ENCODE measurements at regions not wholly inside any gene's neighbourhood (a gene's known extent, or its start where the extent isn't known, plus 50 kb on each side); places are given as distances from the start of the nearest gene placed in this dataset.

DNA sequence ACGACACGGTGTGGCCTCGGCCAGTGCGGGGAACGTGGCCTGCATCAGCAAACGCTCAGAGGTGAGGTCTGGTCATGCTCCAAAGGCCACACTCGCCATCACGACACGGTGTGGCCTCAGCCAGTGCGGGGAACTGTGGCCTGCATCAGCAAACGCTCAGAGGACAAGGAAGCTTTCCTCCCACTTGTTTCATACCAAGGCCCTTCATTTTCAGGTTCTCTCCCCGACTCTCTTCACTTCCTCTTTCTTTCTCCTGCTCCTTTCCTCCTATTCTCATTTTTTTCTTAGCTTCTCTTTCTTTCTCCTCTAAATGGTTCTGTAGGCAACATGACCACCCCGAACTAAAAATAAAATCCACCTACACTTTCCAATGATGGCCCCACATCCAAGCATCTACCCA lies 384.4 kb upstream of the SHH start:
- ATAC-seq (no peak), DNase-seq (ENCODE audit: low spot score) (no peak)
- TF ChIP-seq, protein P1, sequence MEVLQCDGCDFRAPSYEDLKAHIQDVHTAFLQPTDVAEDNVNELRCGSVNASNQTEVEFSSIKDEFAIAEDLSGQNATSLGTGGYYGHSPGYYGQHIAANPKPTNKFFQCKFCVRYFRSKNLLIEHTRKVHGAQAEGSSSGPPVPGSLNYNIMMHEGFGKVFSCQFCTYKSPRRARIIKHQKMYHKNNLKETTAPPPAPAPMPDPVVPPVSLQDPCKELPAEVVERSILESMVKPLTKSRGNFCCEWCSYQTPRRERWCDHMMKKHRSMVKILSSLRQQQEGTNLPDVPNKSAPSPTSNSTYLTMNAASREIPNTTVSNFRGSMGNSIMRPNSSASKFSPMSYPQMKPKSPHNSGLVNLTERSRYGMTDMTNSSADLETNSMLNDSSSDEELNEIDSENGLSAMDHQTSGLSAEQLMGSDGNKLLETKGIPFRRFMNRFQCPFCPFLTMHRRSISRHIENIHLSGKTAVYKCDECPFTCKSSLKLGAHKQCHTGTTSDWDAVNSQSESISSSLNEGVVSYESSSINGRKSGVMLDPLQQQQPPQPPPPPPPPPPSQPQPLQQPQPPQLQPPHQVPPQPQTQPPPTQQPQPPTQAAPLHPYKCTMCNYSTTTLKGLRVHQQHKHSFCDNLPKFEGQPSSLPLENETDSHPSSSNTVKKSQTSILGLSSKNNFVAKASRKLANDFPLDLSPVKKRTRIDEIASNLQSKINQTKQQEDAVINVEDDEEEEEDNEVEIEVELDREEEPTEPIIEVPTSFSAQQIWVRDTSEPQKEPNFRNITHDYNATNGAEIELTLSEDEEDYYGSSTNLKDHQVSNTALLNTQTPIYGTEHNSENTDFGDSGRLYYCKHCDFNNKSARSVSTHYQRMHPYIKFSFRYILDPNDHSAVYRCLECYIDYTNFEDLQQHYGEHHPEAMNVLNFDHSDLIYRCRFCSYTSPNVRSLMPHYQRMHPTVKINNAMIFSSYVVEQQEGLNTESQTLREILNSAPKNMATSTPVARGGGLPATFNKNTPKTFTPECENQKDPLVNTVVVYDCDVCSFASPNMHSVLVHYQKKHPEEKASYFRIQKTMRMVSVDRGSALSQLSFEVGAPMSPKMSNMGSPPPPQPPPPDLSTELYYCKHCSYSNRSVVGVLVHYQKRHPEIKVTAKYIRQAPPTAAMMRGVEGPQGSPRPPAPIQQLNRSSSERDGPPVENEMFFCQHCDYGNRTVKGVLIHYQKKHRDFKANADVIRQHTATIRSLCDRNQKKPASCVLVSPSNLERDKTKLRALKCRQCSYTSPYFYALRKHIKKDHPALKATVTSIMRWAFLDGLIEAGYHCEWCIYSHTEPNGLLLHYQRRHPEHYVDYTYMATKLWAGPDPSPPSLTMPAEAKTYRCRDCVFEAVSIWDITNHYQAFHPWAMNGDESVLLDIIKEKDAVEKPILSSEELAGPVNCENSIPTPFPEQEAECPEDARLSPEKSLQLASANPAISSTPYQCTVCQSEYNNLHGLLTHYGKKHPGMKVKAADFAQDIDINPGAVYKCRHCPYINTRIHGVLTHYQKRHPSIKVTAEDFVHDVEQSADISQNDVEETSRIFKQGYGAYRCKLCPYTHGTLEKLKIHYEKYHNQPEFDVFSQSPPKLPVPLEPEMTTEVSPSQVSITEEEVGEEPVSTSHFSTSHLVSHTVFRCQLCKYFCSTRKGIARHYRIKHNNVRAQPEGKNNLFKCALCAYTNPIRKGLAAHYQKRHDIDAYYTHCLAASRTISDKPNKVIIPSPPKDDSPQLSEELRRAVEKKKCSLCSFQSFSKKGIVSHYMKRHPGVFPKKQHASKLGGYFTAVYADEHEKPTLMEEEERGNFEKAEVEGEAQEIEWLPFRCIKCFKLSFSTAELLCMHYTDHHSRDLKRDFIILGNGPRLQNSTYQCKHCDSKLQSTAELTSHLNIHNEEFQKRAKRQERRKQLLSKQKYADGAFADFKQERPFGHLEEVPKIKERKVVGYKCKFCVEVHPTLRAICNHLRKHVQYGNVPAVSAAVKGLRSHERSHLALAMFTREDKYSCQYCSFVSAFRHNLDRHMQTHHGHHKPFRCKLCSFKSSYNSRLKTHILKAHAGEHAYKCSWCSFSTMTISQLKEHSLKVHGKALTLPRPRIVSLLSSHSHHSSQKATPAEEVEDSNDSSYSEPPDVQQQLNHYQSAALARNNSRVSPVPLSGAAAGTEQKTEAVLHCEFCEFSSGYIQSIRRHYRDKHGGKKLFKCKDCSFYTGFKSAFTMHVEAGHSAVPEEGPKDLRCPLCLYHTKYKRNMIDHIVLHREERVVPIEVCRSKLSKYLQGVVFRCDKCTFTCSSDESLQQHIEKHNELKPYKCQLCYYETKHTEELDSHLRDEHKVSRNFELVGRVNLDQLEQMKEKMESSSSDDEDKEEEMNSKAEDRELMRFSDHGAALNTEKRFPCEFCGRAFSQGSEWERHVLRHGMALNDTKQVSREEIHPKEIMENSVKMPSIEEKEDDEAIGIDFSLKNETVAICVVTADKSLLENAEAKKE (CRISPR knock-in tag; IDR thresholded peaks at IDR 0.05) = no peak
- no peak for TF ChIP-seq POLR2AphosphoS5 (IDR thresholded peaks at IDR 0.05; ENCODE audit: low read depth)
- H3K27me3 Mint-ChIP-seq (ENCODE audit: insufficient read depth, low read depth, poor library complexity) = peaks cover 5% of the 10 kb centered on the region
- H3F3A ChIP-seq (replicated peaks; ENCODE audit: low read depth) = no peaks in the 10 kb centered on the region
- no peaks in the 10 kb centered on the region for H3K27me3 ChIP-seq (ENCODE audit: insufficient read depth)
- H3K9me3 Mint-ChIP-seq = peaks cover 2% of the 10 kb centered on the region; the same call in 1 of the 3 replicates
- H3K36me3 Mint-ChIP-seq (ENCODE audit: low read depth) = no peaks in the 10 kb centered on the region; the same call in 2 of the 3 replicates
- H3K27ac Mint-ChIP-seq = no peak overlapping the region
- no peak overlapping the region for H2AFZ ChIP-seq
- no peak overlapping the region for H3K4me2 ChIP-seq
- H3K9me2 ChIP-seq (ENCODE audit: insufficient read depth) = no peaks in the 10 kb centered on the region
- H3K27ac ChIP-seq (ENCODE audit: low read depth) = no peak overlapping the region
- no peaks in the 10 kb centered on the region for H3K79me2 ChIP-seq (replicated peaks; ENCODE audit: insufficient read depth)
- H3K4me3 Mint-ChIP-seq = no peak overlapping the region
- no peaks in the 10 kb centered on the region; the same call in 2 of the 3 replicates for H3K4me1 Mint-ChIP-seq
- H3K4me3 ChIP-seq = no peak overlapping the region
- peaks cover 3% of the 10 kb centered on the region; the same call in 1 of the 2 replicates for H3K36me3 ChIP-seq (ENCODE audit: insufficient read depth)
- no peaks in the 10 kb centered on the region for H3K4me1 ChIP-seq (ENCODE audit: insufficient read depth)
- no peaks in the 10 kb centered on the region for H4K20me1 ChIP-seq (replicated peaks; ENCODE audit: insufficient read depth)

DNA sequence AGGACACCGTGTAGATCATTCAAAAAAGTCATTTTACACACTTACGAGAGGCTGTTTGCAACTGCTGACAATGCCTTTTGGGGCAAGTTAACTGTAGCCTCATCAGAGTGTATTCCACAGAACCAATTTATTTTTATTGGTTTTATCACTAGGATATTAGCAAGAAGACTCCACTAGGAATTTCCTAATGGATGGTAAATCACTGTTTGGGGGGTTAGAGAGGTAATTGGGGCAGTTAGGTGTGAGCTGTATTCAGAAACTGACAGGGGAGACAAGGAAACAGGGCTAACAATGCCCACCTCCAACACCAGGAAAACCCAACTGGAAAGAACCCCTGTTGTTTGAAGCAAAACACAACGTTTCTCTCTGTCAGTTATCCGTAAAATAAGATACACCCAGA lies 383.0 kb upstream of the SHH start:
- H3K9me2 ChIP-seq (ENCODE audit: insufficient read depth) = no peaks in the 10 kb centered on the region
- H3K79me2 ChIP-seq (replicated peaks; ENCODE audit: insufficient read depth) = no peaks in the 10 kb centered on the region
- H3K4me1 Mint-ChIP-seq = no peaks in the 10 kb centered on the region; the same call in 2 of the 3 replicates
- no peaks in the 10 kb centered on the region for H3F3A ChIP-seq (replicated peaks; ENCODE audit: low read depth)
- no peak overlapping the region for H3K4me3 Mint-ChIP-seq
- H2AFZ ChIP-seq = no peak overlapping the region
- no peaks in the 10 kb centered on the region for H3K27me3 ChIP-seq (ENCODE audit: insufficient read depth)
- H3K27ac Mint-ChIP-seq = no peak overlapping the region
- H3K4me1 ChIP-seq (ENCODE audit: insufficient read depth) = no peaks in the 10 kb centered on the region
- no peaks in the 10 kb centered on the region; the same call in 2 of the 3 replicates for H3K36me3 Mint-ChIP-seq (ENCODE audit: low read depth)
- TF ChIP-seq JUNB (IDR thresholded peaks at IDR 0.05; ENCODE audit: unreplicated experiment) = no peak
- H3K27ac ChIP-seq (ENCODE audit: low read depth) = no peak overlapping the region
- H3K27me3 Mint-ChIP-seq (ENCODE audit: insufficient read depth, low read depth, poor library complexity) = peaks cover 4% of the 10 kb centered on the region
- ATAC-seq = no peak
- no peak for DNase-seq (ENCODE audit: low spot score)
- no peaks in the 10 kb centered on the region for H4K20me1 ChIP-seq (replicated peaks; ENCODE audit: insufficient read depth)
- no peak overlapping the region for H3K4me3 ChIP-seq
- peaks cover 3% of the 10 kb centered on the region; the same call in 1 of the 2 replicates for H3K36me3 ChIP-seq (ENCODE audit: insufficient read depth)
- H3K9me3 Mint-ChIP-seq = peaks cover 2% of the 10 kb centered on the region; the same call in 2 of the 3 replicates
- no peak overlapping the region for H3K4me2 ChIP-seq

Data from GM23338 (cell line).